ENCODE measurements at regions not wholly inside any gene's neighbourhood (a gene's known extent, or its start where the extent isn't known, plus 50 kb on each side); places are given as distances from the start of the nearest gene placed in this dataset.

- TF ChIP-seq, protein P1, sequence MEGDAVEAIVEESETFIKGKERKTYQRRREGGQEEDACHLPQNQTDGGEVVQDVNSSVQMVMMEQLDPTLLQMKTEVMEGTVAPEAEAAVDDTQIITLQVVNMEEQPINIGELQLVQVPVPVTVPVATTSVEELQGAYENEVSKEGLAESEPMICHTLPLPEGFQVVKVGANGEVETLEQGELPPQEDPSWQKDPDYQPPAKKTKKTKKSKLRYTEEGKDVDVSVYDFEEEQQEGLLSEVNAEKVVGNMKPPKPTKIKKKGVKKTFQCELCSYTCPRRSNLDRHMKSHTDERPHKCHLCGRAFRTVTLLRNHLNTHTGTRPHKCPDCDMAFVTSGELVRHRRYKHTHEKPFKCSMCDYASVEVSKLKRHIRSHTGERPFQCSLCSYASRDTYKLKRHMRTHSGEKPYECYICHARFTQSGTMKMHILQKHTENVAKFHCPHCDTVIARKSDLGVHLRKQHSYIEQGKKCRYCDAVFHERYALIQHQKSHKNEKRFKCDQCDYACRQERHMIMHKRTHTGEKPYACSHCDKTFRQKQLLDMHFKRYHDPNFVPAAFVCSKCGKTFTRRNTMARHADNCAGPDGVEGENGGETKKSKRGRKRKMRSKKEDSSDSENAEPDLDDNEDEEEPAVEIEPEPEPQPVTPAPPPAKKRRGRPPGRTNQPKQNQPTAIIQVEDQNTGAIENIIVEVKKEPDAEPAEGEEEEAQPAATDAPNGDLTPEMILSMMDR (IDR thresholded peaks at IDR 0.05): no peak
- TF ChIP-seq POLR2A (IDR thresholded peaks at IDR 0.05): no peak
Observed at GRCh38 chr10:21217107-21217506, 308.4 kb downstream of the SKIDA1 start.
